Adrenal gland (tissue), 5 donors: ENCODE measurements at regions not wholly inside any gene's neighbourhood (a gene's known extent, or its start where the extent isn't known, plus 50 kb on each side); places are given as distances from the start of the nearest gene placed in this dataset.

Experiments
- CTCF ChIP-seq, 6 experiments: fragments of 450-650 bp in 4 of 6; fragments of 200-600 bp in 2 of 6; sonication (generic) in 1 of 6; IDR thresholded peaks; 1 replicate in 5 of 6; 2 replicates in 1 of 6; pipeline versions ENCODE4 v1.5.1 to v1.8.0; 2016 to 2021; ENCODE audit warnings: antibody characterized with exemption in 6 of 6, mild to moderate bottlenecking in 2 of 6, moderate library complexity in 1 of 6
- POLR2A ChIP-seq, 2 donors: fragments of 450-650 bp; IDR thresholded peaks; one replicate each; pipeline ENCODE4 v1.6.1; 2017; ENCODE audit warnings: antibody characterized with exemption in 2 of 2, mild to moderate bottlenecking in 2 of 2, moderate library complexity in 1 of 2
- donor health status: DM: no; HTN: no; CAD: no.

DNA sequence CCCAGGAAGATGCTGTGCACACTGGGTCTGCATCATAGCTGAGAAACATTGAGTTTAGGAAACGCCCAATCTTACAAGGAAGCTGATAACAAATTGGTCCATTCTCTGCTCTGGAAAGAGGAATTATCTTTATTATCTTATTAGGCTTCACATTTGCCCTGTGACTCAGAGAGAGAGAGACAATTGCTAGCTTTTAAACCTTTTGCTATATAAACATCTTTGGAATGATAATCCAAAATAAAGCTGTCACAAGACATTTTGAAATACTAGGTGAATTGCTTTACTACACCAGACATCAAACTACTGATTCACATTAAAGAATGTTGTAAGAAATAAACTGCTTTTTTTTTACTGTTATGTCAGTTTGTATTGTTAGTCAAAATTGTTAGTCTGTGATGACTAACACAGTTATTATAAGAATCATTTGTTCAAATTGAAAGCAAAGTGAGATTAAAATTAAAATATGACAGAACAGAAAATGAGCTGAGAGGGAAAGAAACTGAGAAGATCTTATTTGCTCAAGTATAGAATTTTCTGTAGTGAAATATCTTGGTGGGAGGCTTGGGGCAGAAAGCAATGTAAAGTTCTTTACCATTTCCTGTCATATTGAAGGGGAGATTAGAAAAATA is 765.4 kb upstream of the PCDH10 start:
- TF ChIP-seq CTCF (IDR thresholded peaks at IDR 0.05) = no peak
- TF ChIP-seq POLR2A (IDR thresholded peaks at IDR 0.05) = no peak
